Calu3 (cell line): ENCODE measurements at regions not wholly inside any gene's neighbourhood (a gene's known extent, or its start where the extent isn't known, plus 50 kb on each side); places are given as distances from the start of the nearest gene placed in this dataset.
"Not testable (repeated sequence)": the region's sequence is repeated elsewhere in the genome, so short reads cannot be mapped to it uniquely, and the experiment has no call there.

Experiments
- BruUV-seq: library from RNA; stranded (reverse); fragments of 400-500 nt; replicated peaks from 2 replicates; lab custom pipeline; 2021; lab: Mats Ljungman, UMichigan
- CTCF ChIA-PET: fragments of 300-600 bp; sonication (Branson Sonifier 250); formaldehyde crosslinking; loops from one replicate; lab custom pipeline; 2022; ENCODE audit warnings: antibody characterized with exemption; lab: Charles Lee
- DNase-seq: peaks from one replicate; pipeline ENCODE4 v3.0.0; 2022
- H3K27ac Mint-ChIP-seq: one replicate; pipeline ENCODE4 v1.8.0; 2022; ENCODE audit warnings: mixed read lengths; ENCODE audit not compliant: unreplicated experiment
- H3K27me3 Mint-ChIP-seq: one replicate; pipeline ENCODE4 v1.8.0; 2022; ENCODE audit warnings: mixed read lengths; ENCODE audit not compliant: unreplicated experiment
- H3K36me3 Mint-ChIP-seq: one replicate; pipeline ENCODE4 v1.8.0; 2022; ENCODE audit warnings: mild to moderate bottlenecking, moderate library complexity, mixed read lengths; ENCODE audit not compliant: insufficient read depth, unreplicated experiment
- H3K4me1 Mint-ChIP-seq: one replicate; pipeline ENCODE4 v1.8.0; 2022; ENCODE audit warnings: mild to moderate bottlenecking, low read depth, mixed read lengths; ENCODE audit not compliant: unreplicated experiment
- H3K4me3 Mint-ChIP-seq: one replicate; pipeline ENCODE4 v1.8.0; 2022; ENCODE audit warnings: mild to moderate bottlenecking, low read depth, moderate library complexity, mixed read lengths; ENCODE audit not compliant: unreplicated experiment
- H3K9me3 Mint-ChIP-seq: one replicate; pipeline ENCODE4 v1.8.0; 2022; ENCODE audit warnings: low read depth, mixed read lengths; ENCODE audit not compliant: unreplicated experiment
- CTCF ChIP-seq: fragments of 200-600 bp; IDR thresholded peaks from one replicate; pipeline ENCODE4 v1.8.0; 2022; ENCODE audit warnings: antibody characterized with exemption; ENCODE audit not compliant: unreplicated experiment
- intact Hi-C: fragments of 100-400 bp; cut with micrococcal nuclease; formaldehyde crosslinking; loops from one replicate; pipeline ENCODE4 v1.10.0; 2022; ENCODE audit not compliant: unreplicated experiment

GRCh38 chr10:31664803-31665202, 263.8 kb downstream of the ARHGAP12 start:
- intact Hi-C loops = no loop called here
- no peak for DNase-seq
- Mint-ChIP-seq H3K27me3 (peaks cover 39% of the 10 kb centered on the region), H3K4me1 (no peaks in the 10 kb centered on the region), H3K9me3 (no peaks in the 10 kb centered on the region), H3K27ac (no peak overlapping the region), H3K4me3 (no peak overlapping the region), H3K36me3 (no peaks in the 10 kb centered on the region)
- BruUV-seq = no TSS peak
- CTCF ChIA-PET = interaction anchor here (0.5 kb wide), 1 partner anchor 59 kb away, joined by 4 read pairs; no protein-coding TSS in a partner anchor
- no peak for TF ChIP-seq CTCF

- DNase-seq, intact Hi-C loops, H3K9me3 Mint-ChIP-seq, H3K36me3 Mint-ChIP-seq, CTCF ChIA-PET, H3K4me3 Mint-ChIP-seq, BruUV-seq, H3K27ac Mint-ChIP-seq, H3K4me1 Mint-ChIP-seq: not testable (repeated sequence)
- peaks cover 34% of the 10 kb centered on the region for H3K27me3 Mint-ChIP-seq
Measured at GRCh38 chr10:31664071-31664470, 264.6 kb downstream of the ARHGAP12 start.

- H3K9me3 Mint-ChIP-seq = no peaks in the 10 kb centered on the region
- no TSS peak for BruUV-seq
- intact Hi-C loops = no loop called here
- no peaks in the 10 kb centered on the region for H3K4me1 Mint-ChIP-seq
- H3K36me3 Mint-ChIP-seq = no peaks in the 10 kb centered on the region
- H3K27me3 Mint-ChIP-seq = peaks cover 7% of the 10 kb centered on the region
- CTCF ChIA-PET = no interaction called here
- TF ChIP-seq CTCF = no peak
- no peak overlapping the region for H3K27ac Mint-ChIP-seq
- DNase-seq = no peak
- no peak overlapping the region for H3K4me3 Mint-ChIP-seq
Measured at GRCh38 chr10:31660300-31660699, 268.3 kb downstream of the ARHGAP12 start.

GRCh38 chr10:31659665-31660064, 269.0 kb downstream of the ARHGAP12 start:
- CTCF ChIA-PET = no interaction called here
- Mint-ChIP-seq H3K4me3 (no peak overlapping the region), H3K9me3 (no peaks in the 10 kb centered on the region), H3K36me3 (no peaks in the 10 kb centered on the region), H3K27me3 (peaks cover under 1% of the 10 kb centered on the region), H3K27ac (no peak overlapping the region), H3K4me1 (no peaks in the 10 kb centered on the region)
- no peak for DNase-seq
- BruUV-seq = no TSS peak
- intact Hi-C loops = no loop called here
- TF ChIP-seq CTCF = no peak

GRCh38 chr10:31657434-31657872, 271.2 kb downstream of the ARHGAP12 start:
- TF ChIP-seq CTCF = no peak
- Mint-ChIP-seq H3K4me3 (no peak overlapping the region), H3K27ac (no peak overlapping the region), H3K36me3 (no peaks in the 10 kb centered on the region), H3K9me3 (no peaks in the 10 kb centered on the region), H3K4me1 (no peaks in the 10 kb centered on the region), H3K27me3 (no peaks in the 10 kb centered on the region)
- BruUV-seq = no TSS peak
- intact Hi-C loops = no loop called here
- CTCF ChIA-PET = no interaction called here
- no peak for DNase-seq
